ENCODE measurements at regions not wholly inside any gene's neighbourhood (a gene's known extent, or its start where the extent isn't known, plus 50 kb on each side); places are given as distances from the start of the nearest gene placed in this dataset.

DNA sequence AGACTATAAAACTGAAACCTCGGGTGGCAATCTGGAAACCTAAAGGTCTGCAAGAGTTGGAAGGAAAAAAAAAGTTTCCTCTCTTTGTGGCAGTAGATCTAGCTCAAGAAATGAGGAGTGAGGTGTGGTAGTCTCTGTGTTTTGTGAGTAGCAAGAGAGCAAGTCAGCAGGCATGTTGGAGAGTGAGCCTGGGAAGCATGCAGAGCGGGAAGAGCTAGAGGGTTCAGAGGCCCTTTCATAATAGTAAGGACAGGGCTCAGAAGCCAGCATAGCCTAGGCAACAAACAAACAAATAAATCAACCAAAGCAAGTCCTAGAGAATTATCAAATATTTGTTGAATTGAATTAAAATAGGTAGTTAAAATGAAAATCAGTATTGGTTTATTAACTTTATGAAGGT is 189.7 kb upstream of the CBLB start:
- peaks cover 12% of the 10 kb centered on the region for H3K4me1 Mint-ChIP-seq
- peak; percentile 2 for DNase-seq (ENCODE audit: low spot score)

DNA sequence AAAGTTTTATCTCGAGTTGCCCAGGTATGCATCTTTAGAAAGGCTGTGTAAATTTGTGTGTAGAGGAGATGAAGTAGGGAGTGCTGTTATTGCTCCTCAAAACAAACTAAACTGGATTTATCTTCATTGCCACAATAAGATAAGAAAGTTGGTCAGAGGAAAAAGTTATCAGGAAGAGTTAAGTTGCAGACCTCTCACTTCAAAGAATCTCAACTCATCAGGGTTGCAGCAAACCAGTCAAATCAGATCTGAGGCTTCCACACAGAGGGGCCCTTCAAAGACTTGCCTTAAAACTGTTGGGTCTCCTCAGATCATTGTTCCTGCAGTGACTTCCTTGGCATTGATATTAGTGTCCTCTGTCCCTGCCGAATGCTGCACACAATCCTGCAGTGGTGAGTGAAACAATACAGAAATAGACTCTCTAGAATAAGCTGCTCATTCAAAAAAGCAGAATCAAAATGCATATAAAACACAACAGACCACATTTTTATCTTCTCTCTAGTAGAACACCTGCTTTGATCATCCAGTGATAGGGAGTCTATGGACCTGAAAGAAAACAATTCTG is 191.2 kb upstream of the CBLB start:
- TF ChIP-seq, protein P1, sequence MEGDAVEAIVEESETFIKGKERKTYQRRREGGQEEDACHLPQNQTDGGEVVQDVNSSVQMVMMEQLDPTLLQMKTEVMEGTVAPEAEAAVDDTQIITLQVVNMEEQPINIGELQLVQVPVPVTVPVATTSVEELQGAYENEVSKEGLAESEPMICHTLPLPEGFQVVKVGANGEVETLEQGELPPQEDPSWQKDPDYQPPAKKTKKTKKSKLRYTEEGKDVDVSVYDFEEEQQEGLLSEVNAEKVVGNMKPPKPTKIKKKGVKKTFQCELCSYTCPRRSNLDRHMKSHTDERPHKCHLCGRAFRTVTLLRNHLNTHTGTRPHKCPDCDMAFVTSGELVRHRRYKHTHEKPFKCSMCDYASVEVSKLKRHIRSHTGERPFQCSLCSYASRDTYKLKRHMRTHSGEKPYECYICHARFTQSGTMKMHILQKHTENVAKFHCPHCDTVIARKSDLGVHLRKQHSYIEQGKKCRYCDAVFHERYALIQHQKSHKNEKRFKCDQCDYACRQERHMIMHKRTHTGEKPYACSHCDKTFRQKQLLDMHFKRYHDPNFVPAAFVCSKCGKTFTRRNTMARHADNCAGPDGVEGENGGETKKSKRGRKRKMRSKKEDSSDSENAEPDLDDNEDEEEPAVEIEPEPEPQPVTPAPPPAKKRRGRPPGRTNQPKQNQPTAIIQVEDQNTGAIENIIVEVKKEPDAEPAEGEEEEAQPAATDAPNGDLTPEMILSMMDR (IDR thresholded peaks at IDR 0.05): no peak
- TF ChIP-seq EZH2 (IDR thresholded peaks at IDR 0.05) (no peak), EZH2phosphoT487 (IDR thresholded peaks at IDR 0.05) (no peak)
- Histone ChIP-seq H3K4me2 (no peak overlapping the region), H4K20me1 (ENCODE audit: low read depth) (no peaks in the 10 kb centered on the region), H3K27ac (no peak overlapping the region), H2AFZ (replicated peaks) (no peak overlapping the region), H3K4me3 (no peak overlapping the region), H3K9me3 (ENCODE audit: low read depth) (no peaks in the 10 kb centered on the region), H3K36me3 (no peaks in the 10 kb centered on the region), H3K9ac (no peak overlapping the region), H3K27me3 (no peaks in the 10 kb centered on the region), H3F3A (ENCODE audit: low read depth) (no peaks in the 10 kb centered on the region), H3K4me1 (peaks cover 4% of the 10 kb centered on the region), H3K79me2 (ENCODE audit: low read depth) (no peaks in the 10 kb centered on the region)
- H3K27me3 Mint-ChIP-seq (ENCODE audit: insufficient read depth, low read depth): no peaks in the 10 kb centered on the region
- no peak for DNase-seq (ENCODE audit: low spot score)
- no peaks in the 10 kb centered on the region for H3K36me3 Mint-ChIP-seq
- H3K9me3 Mint-ChIP-seq: peaks cover 17% of the 10 kb centered on the region
- peaks cover 12% of the 10 kb centered on the region for H3K4me1 Mint-ChIP-seq
- peak overlapping the region; percentile 30 for H3K27ac Mint-ChIP-seq
- no peak overlapping the region for H3K4me3 Mint-ChIP-seq

More for the DNA sequence above, 189.7 kb upstream of the CBLB start:
- H3K79me2 ChIP-seq (ENCODE audit: low read depth): no peaks in the 10 kb centered on the region
- H3K36me3 Mint-ChIP-seq: no peaks in the 10 kb centered on the region
- H3K4me3 Mint-ChIP-seq: no peak overlapping the region
- H3K4me3 ChIP-seq: no peak overlapping the region
- H3K27me3 Mint-ChIP-seq (ENCODE audit: insufficient read depth, low read depth): no peaks in the 10 kb centered on the region
- no peaks in the 10 kb centered on the region for H4K20me1 ChIP-seq (ENCODE audit: low read depth)
- H3F3A ChIP-seq (ENCODE audit: low read depth): no peaks in the 10 kb centered on the region
- peak overlapping the region; percentile 45 for H2AFZ ChIP-seq (replicated peaks)
- H3K36me3 ChIP-seq: no peaks in the 10 kb centered on the region
- H3K27ac ChIP-seq: no peak overlapping the region
- peak overlapping the region; percentile 35 for H3K27ac Mint-ChIP-seq
- no peaks in the 10 kb centered on the region for H3K9me3 ChIP-seq (ENCODE audit: low read depth)
- TF ChIP-seq, protein P1 (IDR thresholded peaks at IDR 0.05): no peak
- peaks cover 5% of the 10 kb centered on the region for H3K9me3 Mint-ChIP-seq
- no peak overlapping the region for H3K4me2 ChIP-seq
- H3K27me3 ChIP-seq: no peaks in the 10 kb centered on the region
- H3K9ac ChIP-seq: no peak overlapping the region
- H3K4me1 ChIP-seq: peaks cover 4% of the 10 kb centered on the region

DNA sequence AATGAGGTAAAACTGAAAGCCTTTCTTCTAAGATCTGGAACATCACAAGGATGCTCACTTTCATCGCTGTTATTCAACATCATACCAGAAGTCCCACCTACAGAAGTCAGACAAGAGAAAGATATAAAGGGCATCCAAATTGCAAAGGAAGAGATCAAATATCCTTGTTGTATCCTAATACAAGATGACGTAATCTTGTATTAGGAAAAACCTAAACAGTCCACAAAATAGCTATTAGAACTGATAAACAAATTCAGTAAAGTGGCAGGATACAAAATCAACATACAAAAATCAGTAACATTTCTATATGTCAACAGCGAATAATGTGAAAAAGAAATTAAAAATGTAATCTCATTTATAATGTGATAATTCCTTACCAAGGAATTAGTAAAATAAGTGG is 195.1 kb upstream of the CBLB start:
- H3K27ac ChIP-seq: no peak overlapping the region
- H3K4me3 ChIP-seq: no peak overlapping the region
- Mint-ChIP-seq H3K9me3 (peaks cover 17% of the 10 kb centered on the region), H3K27me3 (ENCODE audit: insufficient read depth, low read depth) (no peaks in the 10 kb centered on the region), H3K27ac (no peak overlapping the region), H3K36me3 (no peaks in the 10 kb centered on the region), H3K4me1 (peaks cover 5% of the 10 kb centered on the region), H3K4me3 (no peak overlapping the region)
- H3K9ac ChIP-seq: no peak overlapping the region
- no peak overlapping the region for H2AFZ ChIP-seq (replicated peaks)
- no peaks in the 10 kb centered on the region for H4K20me1 ChIP-seq (ENCODE audit: low read depth)
- H3F3A ChIP-seq (ENCODE audit: low read depth): no peaks in the 10 kb centered on the region
- H3K27me3 ChIP-seq: no peaks in the 10 kb centered on the region
- no peaks in the 10 kb centered on the region for H3K79me2 ChIP-seq (ENCODE audit: low read depth)
- H3K4me2 ChIP-seq: no peak overlapping the region
- H3K4me1 ChIP-seq: no peaks in the 10 kb centered on the region
- no peaks in the 10 kb centered on the region for H3K9me3 ChIP-seq (ENCODE audit: low read depth)
- DNase-seq (ENCODE audit: low spot score): no peak
- no peak for TF ChIP-seq EZH2phosphoT487 (IDR thresholded peaks at IDR 0.05)
- TF ChIP-seq EZH2 (IDR thresholded peaks at IDR 0.05): no peak
- TF ChIP-seq, protein P1 (IDR thresholded peaks at IDR 0.05): no peak
- H3K36me3 ChIP-seq: no peaks in the 10 kb centered on the region

All from neural progenitor cell (in vitro differentiated cells).